OCI-LY7 (cell line): ENCODE measurements at regions not wholly inside any gene's neighbourhood (a gene's known extent, or its start where the extent isn't known, plus 50 kb on each side); places are given as distances from the start of the nearest gene placed in this dataset.

Experiments used
- EZH2phosphoT487 ChIP-seq: fragments of 200-600 bp; sonication (generic); IDR thresholded peaks from 2 replicates; pipeline ENCODE4 v1.6.1; 2018; ENCODE audit warnings: low read depth, borderline replicate concordance, mild to moderate bottlenecking, mixed run types, antibody characterized with exemption, low read length, moderate library complexity, mixed read lengths
- TF ChIP-seq, protein P1 (sequence below): fragments of 200-600 bp; sonication (generic); conservative IDR thresholded peaks from 2 replicates; pipeline ENCODE4 v1.5.1; 2014; ENCODE audit warnings: mild to moderate bottlenecking, antibody characterized with exemption, low read length, moderate library complexity, mixed read lengths

DNA sequence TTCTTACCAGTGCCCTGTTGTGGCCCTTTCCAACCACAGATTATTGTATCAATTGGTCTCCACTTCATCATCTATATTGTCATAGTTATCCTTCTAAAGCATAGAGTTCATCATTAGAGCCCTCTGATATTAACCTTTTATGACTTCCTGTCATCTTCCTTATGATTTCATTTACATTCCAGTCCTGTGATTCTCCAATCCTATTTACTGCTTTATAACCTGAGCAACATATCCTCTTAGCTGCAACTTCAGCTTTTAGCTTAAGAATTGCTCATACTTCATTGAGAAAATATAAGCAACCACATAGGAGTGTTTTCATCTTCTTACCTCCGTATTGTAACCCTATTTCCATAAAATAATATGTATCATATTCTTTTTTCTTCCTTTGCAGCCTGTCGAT lies 252.6 kb upstream of the CENPE start:
- TF ChIP-seq, protein P1, sequence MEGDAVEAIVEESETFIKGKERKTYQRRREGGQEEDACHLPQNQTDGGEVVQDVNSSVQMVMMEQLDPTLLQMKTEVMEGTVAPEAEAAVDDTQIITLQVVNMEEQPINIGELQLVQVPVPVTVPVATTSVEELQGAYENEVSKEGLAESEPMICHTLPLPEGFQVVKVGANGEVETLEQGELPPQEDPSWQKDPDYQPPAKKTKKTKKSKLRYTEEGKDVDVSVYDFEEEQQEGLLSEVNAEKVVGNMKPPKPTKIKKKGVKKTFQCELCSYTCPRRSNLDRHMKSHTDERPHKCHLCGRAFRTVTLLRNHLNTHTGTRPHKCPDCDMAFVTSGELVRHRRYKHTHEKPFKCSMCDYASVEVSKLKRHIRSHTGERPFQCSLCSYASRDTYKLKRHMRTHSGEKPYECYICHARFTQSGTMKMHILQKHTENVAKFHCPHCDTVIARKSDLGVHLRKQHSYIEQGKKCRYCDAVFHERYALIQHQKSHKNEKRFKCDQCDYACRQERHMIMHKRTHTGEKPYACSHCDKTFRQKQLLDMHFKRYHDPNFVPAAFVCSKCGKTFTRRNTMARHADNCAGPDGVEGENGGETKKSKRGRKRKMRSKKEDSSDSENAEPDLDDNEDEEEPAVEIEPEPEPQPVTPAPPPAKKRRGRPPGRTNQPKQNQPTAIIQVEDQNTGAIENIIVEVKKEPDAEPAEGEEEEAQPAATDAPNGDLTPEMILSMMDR, result no peak
- TF ChIP-seq EZH2phosphoT487, result no peak
